ENCODE measurements at regions not wholly inside any gene's neighbourhood (a gene's known extent, or its start where the extent isn't known, plus 50 kb on each side); places are given as distances from the start of the nearest gene placed in this dataset.

GRCh38 chr14:84236290-84236689, 1293.7 kb upstream of the FLRT2 start:
- TF ChIP-seq EZH2 (IDR thresholded peaks at IDR 0.05; ENCODE audit: borderline replicate concordance) = no peak
- TF ChIP-seq, protein P1, sequence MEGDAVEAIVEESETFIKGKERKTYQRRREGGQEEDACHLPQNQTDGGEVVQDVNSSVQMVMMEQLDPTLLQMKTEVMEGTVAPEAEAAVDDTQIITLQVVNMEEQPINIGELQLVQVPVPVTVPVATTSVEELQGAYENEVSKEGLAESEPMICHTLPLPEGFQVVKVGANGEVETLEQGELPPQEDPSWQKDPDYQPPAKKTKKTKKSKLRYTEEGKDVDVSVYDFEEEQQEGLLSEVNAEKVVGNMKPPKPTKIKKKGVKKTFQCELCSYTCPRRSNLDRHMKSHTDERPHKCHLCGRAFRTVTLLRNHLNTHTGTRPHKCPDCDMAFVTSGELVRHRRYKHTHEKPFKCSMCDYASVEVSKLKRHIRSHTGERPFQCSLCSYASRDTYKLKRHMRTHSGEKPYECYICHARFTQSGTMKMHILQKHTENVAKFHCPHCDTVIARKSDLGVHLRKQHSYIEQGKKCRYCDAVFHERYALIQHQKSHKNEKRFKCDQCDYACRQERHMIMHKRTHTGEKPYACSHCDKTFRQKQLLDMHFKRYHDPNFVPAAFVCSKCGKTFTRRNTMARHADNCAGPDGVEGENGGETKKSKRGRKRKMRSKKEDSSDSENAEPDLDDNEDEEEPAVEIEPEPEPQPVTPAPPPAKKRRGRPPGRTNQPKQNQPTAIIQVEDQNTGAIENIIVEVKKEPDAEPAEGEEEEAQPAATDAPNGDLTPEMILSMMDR (IDR thresholded peaks at IDR 0.05; ENCODE audit: poor library complexity) = no peak
